ENCODE measurements at regions not wholly inside any gene's neighbourhood (a gene's known extent, or its start where the extent isn't known, plus 50 kb on each side); places are given as distances from the start of the nearest gene placed in this dataset.

- H3K9me3 Mint-ChIP-seq (ENCODE audit: low read depth), result no peaks in the 10 kb centered on the region
- H3K36me3 Mint-ChIP-seq (ENCODE audit: insufficient read depth), result no peaks in the 10 kb centered on the region
- no peak for DNase-seq (ENCODE audit: low spot score, unreplicated experiment)
- H3K4me1 Mint-ChIP-seq (ENCODE audit: low read depth), result peaks cover 6% of the 10 kb centered on the region
- no peak overlapping the region for H3K4me3 Mint-ChIP-seq (ENCODE audit: low read depth)
- no peak for TF ChIP-seq CTCF (IDR thresholded peaks at IDR 0.05; ENCODE audit: unreplicated experiment)
- no peak overlapping the region for H3K27ac Mint-ChIP-seq
- peaks cover 5% of the 10 kb centered on the region for H3K27me3 Mint-ChIP-seq
These were observed 321.5 kb downstream of the ENC1 start for GRCh38 chr5:74319076-74319475.

GRCh38 chr5:74316064-74316603 is 324.4 kb downstream of the ENC1 start:
- H3K27ac Mint-ChIP-seq, result no peak overlapping the region
- DNase-seq (ENCODE audit: low spot score, unreplicated experiment), result no peak
- no peaks in the 10 kb centered on the region for H3K9me3 Mint-ChIP-seq (ENCODE audit: low read depth)
- no peak overlapping the region for H3K4me3 Mint-ChIP-seq (ENCODE audit: low read depth)
- H3K27me3 Mint-ChIP-seq, result peaks cover 5% of the 10 kb centered on the region
- peaks cover 6% of the 10 kb centered on the region for H3K4me1 Mint-ChIP-seq (ENCODE audit: low read depth)
- no peaks in the 10 kb centered on the region for H3K36me3 Mint-ChIP-seq (ENCODE audit: insufficient read depth)
- no peak for TF ChIP-seq CTCF (IDR thresholded peaks at IDR 0.05; ENCODE audit: unreplicated experiment)

- no peak for TF ChIP-seq CTCF (IDR thresholded peaks at IDR 0.05; ENCODE audit: unreplicated experiment)
These were observed 325.6 kb downstream of the ENC1 start for GRCh38 chr5:74314906-74315305.

GRCh38 chr5:74313896-74314295 is 326.6 kb downstream of the ENC1 start:
- Mint-ChIP-seq H3K27ac (no peak overlapping the region), H3K36me3 (ENCODE audit: insufficient read depth) (no peaks in the 10 kb centered on the region), H3K9me3 (ENCODE audit: low read depth) (no peaks in the 10 kb centered on the region), H3K27me3 (no peaks in the 10 kb centered on the region), H3K4me1 (ENCODE audit: low read depth) (peaks cover 5% of the 10 kb centered on the region), H3K4me3 (ENCODE audit: low read depth) (no peak overlapping the region)
- no peak for TF ChIP-seq CTCF (IDR thresholded peaks at IDR 0.05; ENCODE audit: unreplicated experiment)
- no peak for DNase-seq (ENCODE audit: low spot score, unreplicated experiment)

More at GRCh38 chr5:74314906-74315305, 325.6 kb downstream of the ENC1 start:
- peaks cover 6% of the 10 kb centered on the region for H3K4me1 Mint-ChIP-seq (ENCODE audit: low read depth)
- H3K27me3 Mint-ChIP-seq, result no peaks in the 10 kb centered on the region
- H3K27ac Mint-ChIP-seq, result no peak overlapping the region
- DNase-seq (ENCODE audit: low spot score, unreplicated experiment), result no peak
- no peaks in the 10 kb centered on the region for H3K9me3 Mint-ChIP-seq (ENCODE audit: low read depth)
- H3K36me3 Mint-ChIP-seq (ENCODE audit: insufficient read depth), result no peaks in the 10 kb centered on the region
- H3K4me3 Mint-ChIP-seq (ENCODE audit: low read depth), result no peak overlapping the region

GRCh38 chr5:74312746-74313145 is 327.8 kb downstream of the ENC1 start:
- Mint-ChIP-seq H3K36me3 (ENCODE audit: insufficient read depth) (no peaks in the 10 kb centered on the region), H3K27me3 (no peaks in the 10 kb centered on the region), H3K27ac (no peak overlapping the region), H3K9me3 (ENCODE audit: low read depth) (no peaks in the 10 kb centered on the region), H3K4me3 (ENCODE audit: low read depth) (no peak overlapping the region), H3K4me1 (ENCODE audit: low read depth) (peaks cover 5% of the 10 kb centered on the region)
- no peak for DNase-seq (ENCODE audit: low spot score, unreplicated experiment)
- no peak for TF ChIP-seq CTCF (IDR thresholded peaks at IDR 0.05; ENCODE audit: unreplicated experiment)
